Stimulated activated naive CD4-positive, alpha-beta T cell (primary cell): ENCODE measurements at regions not wholly inside any gene's neighbourhood (a gene's known extent, or its start where the extent isn't known, plus 50 kb on each side); places are given as distances from the start of the nearest gene placed in this dataset.
"Not testable (repeated sequence)": the region's sequence is repeated elsewhere in the genome, so short reads cannot be mapped to it uniquely, and the experiment has no call there.

Source experiments
- DNase-seq, 6 experiments: peaks; one replicate each; lab custom pipeline; 2025; lab: John Stamatoyannopoulos, UW

DNA sequence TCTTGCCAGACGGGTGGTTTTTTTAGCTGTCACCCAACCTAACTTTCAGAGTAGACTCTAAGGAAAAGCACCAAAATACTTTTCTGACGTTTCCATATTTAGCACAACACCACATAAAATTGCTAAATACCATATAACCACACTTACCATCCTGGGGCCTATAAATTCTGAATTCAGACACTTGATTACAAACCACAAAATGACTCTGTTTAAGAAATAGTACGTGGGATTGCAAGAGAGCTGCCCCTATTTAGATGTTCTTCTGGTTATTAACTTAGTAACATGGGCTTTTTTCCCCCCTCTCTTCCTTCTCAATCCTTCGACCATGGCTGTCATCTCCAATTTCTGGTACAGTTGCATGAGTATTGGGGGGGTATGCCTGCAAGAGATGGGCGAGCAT, 287.7 kb downstream of the BMP4 start:
- no peak for DNase-seq

DNA sequence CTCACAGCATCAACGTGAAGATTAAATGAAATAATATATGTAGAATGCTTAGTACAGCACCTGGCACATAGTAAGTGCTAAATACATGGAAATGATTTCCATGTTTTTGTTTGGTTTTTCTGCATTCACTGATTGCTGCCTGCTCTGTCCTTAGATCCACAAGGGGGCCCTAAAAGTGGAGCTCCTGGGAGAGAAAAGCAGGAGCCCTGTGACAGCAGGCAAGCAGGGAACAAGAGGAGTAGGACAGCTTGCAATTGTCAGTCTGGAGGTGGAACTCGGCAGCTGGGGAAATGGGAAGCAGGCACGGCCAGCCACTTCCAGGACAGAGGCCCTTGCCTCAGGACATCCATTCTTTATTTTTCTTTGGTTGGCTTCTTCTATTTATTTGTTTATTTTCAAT, 292.9 kb downstream of the BMP4 start:
- no peak for DNase-seq

DNA sequence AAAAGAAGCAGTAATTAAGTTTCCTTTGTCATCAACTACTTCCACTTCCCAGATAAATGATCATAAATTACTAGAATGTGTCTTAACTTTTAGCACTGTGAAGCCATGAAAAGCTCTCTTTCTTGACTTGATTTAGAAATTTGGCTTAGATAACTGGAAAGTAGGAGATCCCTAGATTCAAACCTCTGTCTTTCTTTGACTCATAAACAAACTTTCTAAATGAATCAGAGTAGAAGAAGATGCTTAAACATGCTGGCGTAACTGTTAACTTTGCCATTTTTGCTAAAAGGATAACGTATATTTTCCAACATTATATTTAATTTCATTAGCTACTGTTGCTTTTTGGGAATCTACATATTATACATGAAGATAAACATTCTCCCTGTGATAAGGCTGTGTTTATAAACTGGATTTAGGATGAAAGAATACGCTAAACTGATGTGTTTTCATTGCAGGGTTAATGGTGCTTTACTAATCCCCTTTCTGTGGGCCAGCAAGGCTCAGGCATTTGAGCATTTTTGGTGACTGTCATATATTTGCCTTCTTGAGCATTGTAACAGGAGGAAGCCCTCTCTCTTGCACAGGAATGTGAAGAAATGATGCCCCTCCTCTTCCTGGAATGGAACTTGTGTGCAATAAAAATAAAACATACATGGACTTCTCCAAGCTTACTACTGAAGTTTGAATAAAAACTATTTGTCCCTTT, 301.4 kb downstream of the BMP4 start:
- no peak for DNase-seq

DNA sequence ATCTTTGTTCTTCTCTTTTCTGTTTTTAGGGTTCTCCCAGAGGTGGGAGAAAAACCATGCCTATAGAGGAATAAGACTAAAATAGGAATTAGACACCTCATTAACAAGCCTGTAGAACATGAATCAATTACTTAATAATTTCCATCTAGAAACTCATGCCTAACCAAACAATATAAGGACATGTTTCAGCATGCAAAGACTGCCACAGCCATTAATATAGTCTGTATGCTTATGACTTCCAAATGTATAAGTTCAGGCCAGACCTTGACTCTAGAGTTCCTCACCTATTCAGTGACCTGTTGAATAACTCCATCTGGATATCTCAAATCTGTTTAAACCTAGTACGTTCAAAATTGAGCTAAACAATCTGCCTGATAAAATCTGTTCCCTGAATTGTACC, 304.6 kb downstream of the BMP4 start:
- no peak for DNase-seq

DNA sequence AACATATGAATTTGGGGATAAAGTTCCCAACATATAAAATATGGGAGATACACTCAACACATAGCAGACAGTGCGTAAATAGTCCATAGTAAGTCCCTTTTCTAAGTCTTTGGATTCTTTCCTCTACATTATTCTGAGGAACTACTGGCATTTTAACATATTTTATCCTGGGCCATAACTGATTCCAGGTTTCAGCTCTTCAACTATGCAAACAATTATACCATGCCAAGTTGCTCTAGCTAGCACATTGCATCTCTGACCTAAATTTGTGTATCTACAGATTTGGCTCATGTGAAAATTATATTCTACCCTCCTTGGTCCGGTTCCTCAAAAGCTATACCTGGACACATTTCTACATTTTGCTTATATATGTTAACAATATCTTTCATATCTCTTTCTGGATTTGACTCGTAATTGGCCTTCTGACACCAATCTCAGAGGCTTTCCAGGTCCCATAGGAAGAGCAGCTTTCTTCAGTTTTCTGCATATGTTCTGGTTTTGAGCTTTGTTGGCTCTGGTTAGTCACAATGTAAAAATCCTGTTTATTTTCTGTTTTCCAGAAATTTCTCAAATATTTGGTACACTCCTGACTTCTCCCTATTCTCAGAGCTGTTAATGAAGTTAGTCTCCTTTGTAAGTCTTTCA, 305.4 kb downstream of the BMP4 start:
- DNase-seq = no peak

DNA sequence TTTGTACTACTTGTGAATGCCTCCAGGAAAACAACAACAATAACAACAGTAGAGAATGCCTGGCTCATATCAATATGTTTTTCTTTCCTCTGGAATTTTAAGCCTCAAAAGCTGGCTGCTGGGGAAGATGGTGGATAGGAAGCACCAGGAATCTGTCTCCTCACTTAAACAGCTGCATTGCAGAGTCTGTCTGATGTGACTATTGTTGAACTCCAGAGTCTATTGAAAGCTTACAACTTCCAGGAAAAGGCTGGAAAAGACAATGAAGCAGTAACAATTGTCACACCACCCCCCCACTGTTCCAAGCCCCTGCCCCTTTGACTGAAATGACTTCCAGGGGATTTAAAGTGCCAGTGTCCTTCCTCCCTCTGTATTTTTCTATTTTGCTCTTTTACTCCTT, 309.7 kb downstream of the BMP4 start:
- DNase-seq = no peak

DNA sequence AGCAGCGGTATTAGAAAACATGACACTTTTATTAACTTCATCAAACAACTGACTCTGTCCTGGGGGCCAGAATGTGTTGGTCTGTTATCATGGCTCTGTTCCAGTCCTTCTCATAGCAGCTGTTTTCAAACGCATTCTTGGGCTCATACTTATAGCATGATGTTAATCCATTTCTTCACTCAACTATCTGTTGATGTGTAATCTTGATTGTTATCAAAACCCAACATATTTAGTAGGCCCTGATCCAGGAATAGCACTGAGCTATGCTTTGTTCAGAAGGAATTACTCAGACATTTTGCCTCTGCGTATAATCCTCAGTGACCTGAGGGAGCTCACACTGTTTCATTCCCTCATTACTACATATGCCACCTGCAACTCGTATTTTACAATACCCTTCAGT, 315.9 kb downstream of the BMP4 start:
- DNase-seq = no peak

DNA sequence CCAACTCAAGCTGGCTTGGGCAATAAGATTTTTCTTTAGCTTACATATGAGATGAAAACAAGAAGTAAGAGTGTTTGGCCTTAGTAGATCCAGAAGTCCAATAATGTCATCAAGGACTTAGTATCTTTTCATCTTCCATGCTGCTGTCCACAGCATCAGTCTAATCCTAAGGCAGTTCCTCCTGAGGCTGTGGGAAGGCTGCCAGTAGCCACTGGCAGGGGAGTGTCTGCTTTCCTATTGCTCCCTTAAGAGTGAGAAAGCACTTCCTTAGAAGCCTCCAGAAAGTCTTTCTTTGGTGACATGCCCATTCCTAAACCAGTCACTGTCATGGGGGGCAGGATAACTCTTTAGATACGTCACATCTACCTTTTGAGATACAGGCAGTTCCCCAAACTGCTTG, 317.7 kb downstream of the BMP4 start:
- no peak for DNase-seq

DNA sequence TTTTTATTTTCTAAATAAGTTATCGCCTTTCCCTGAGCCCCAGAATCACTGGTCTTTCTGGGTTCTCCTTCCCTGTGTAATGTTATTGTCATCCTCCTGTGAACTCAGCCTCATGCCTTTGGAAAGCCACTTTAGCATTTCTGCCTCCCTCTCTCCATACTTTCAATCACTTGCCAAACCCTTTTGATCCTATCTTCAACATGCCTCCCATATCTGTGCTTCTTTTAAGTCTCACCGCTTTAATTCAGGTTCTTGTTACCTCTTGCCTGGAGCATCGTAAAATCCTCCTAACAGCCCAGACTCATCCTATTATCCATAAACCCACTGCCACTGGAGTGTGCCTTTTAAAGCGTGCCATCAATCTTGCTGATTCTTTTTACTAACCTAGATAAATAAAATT, 321.8 kb downstream of the BMP4 start:
- no peak for DNase-seq

DNA sequence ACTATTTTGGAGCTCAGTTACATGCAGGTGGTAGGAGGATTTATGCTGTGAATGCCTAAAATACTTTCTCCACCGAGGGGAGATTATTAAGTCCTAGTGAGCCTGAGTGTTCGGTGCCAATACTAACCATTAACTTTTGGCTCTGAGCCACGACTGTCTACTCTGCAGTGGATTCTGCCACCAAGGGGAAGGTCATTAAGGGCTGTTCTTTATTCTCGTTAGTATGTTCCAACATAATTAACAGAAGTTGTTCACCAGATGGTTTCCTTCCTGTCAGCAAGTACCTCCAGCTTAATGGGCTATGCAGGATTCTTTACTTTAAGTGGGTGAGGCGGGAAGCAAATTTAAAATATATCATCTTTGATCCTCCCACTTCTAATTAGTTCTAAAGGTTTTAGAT, 326.3 kb downstream of the BMP4 start:
- no peak for DNase-seq

DNA sequence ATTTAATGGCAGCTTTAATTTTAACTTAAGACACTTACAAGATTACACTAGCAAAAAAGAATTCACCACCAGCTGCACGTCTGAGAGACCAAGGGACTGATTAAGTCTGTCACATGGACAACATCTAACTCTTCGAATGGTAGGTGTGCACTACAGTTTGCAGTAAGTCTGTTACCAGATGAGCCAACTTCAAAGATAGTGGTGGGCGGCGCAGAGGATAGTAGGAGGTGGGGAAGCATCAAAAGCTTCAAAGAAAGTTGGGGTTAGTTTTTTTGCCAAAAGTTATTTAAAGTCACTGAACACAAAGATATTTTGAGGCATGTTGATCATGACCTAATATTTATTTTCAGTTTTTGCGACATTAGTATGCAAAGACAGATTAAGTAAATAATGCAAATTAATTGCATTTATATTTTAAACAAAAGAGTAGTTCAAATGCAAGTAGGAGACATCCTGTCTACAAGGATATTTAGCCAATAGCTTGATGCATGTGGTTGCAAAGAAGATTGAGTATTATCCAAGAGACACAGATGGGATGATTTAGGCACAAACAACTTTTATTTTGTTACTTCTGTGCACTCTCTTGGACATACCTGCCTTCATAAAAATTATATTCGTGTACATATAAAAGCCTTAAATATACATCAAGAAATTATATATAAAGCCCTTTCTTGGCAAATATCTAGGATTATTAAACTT, 327.7 kb downstream of the BMP4 start:
- DNase-seq = no peak

DNA sequence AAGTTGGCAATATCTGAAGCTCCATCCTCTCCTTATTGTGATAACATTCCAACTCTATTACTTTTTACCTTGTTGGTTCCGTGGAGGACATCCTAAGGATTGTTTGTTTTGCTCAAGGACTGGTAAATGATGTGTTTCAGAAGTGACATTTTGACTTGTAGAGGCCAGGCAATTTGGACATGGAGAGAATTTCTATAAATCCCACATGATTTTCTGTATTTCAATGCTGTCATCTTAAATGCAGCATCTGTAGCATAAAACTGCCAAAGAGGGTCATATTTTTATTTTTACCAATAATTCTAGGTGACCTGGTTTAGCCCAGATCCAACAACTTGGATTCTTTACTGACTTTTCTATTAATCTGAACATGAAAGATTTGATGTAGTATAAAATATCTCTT, 328.4 kb downstream of the BMP4 start:
- DNase-seq = no peak

DNA sequence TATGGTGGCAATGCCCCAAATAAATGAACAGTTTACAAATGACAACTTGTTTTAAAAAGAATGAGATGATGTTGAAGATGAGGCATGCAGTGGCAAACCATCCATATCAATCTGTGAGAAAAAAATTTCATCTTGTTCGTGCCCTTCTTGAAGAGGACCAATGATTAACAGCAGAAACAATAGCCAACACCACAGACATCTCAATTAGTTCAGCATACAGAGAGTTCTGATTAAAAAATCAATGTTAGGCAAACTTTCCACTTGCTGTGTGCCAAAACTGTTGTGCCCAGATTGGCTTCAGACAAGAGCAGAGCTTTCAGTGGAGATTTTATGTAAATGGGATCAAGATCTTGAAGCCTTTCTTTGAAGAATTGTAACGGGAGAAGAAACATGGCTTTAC, 329.9 kb downstream of the BMP4 start:
- no peak for DNase-seq

DNA sequence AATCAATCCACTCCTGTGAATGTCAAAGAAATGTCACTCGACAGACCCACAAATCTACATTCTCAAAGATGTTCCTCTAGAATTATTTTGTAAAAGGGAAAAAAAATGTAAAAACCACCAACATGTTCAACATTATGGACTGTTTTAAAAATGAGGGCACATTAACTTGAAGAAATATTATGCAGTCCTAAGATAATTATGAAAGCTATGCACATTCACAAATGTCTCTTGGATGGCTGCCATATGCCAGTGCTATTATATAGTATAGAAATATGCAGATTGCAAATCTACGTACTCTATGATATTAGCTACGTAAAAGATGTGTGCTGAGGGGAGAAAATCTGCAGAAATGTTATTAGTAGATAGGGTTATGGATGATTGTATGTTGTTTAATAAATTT, 334.2 kb downstream of the BMP4 start:
- no peak for DNase-seq

DNA sequence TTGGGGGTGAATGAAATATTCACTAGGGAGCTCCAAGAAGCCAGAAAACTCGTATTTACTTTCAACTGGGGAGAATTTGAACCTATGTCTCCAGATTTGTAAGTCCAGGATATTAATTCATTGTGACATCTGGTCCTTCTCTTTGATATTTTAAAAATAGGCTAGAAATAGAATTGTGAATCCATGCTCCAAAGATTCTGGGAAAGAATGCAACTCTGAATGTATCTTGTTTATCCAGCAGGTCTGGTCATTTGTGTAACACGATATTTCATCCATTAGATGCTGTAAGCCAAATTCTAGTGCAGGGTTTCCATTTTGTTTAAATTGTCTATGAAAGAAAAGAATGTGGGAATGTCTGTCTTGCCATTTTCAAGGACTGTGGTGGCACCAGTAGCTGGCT, 334.7 kb downstream of the BMP4 start:
- DNase-seq = no peak

DNA sequence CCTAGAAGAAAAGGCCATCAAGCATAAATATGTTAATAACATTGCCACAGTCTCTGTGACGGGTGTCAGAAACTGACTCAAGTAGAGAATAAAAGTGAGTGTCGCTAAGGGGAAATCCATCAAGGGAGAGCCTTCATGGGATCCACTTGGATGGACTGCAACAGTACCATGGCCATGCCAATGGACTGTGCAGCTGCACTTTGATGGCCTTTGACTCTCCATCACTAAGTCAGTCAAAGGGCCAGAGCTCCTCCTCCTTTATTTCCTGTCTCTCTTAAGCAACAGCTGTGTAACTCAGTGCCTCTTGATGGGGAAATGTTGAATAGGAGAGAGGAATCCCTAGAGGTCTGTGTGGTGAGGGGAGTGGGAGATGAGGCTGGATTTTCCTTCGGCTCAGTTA, 335.2 kb downstream of the BMP4 start:
- DNase-seq = no peak

DNA sequence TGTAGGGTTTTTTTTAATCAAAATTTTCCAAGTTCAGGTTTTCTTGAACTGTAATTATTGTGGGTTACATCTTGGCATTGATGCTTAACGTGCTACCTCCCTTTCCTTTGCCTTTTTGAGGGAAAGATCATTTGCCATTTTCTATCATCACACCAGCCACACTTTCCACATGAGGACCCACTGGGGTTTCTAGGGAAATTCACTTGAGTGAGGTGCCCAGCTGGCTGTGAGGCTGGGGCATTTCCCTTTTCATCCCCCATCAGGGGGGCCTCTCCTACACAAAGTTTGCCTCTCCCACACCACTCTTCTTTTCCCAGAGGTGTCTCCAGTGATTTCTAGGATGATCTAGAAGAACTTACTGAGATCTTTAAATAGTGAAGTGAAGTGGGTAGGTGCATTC, 335.7 kb downstream of the BMP4 start:
- no peak for DNase-seq

DNA sequence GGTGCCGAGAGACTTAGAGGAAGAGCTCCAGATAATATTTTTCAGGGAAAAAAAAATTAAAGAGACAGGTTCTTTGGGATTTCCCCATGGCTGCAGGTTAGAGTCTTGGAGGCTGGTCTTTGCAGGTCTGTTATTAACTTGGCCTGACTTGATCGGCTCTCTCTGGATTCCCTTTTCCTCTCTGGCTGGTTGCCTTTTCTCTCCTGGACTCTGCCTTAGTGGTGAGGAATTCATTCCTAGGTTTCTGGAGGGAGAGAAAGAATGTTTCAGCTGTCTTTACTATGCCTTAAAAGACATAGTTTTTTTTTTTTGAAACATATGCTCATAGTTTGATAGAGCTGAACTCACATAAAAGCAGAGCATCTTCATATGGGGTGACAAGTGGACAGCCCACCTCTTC, 336.3 kb downstream of the BMP4 start:
- DNase-seq = no peak

DNA sequence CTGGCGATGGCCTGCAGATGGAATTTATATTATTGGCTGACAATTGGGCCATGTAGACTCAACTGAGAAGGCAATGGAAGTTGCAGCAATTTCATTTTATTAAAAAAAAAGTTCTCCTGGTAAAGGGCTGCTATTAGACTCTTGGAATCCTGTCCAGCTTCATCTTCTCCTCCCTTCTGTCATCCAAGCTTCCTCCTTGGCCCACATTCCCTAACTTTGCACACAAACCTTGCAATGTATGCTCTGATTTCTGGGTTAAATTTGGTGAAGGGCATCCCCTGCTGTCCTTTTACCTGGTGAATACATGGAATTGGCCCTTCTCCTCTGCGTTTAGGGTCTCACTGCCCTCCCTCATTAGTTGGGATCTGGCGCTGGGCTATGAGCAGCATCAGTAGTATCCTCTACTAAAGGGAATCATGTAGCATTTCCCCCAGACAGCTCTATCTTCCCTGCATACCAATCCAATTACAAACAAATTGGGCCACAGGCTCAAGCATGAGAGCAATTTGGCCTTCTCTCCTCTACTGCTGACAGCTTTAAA, 336.9 kb downstream of the BMP4 start:
- no peak for DNase-seq

DNA sequence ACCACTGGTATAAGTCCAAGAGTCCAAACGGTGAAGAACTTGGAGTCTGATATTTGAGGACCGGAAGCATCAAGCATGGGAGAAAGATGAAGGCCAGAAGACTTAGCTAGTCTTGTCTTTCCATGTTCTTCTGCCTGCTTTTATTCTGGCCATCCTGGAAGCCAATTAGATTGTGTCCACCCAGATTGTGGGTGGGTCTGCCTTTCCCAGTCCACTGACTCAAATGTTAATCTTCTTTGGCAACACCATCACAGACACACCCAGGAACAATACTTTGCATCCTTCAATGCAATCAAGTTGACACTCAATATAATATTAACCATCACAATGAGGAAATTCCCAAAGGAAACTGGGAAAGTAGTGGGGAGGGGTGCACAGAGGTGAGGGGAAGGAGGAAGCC, 340.1 kb downstream of the BMP4 start:
- DNase-seq = not testable (repeated sequence)

DNA sequence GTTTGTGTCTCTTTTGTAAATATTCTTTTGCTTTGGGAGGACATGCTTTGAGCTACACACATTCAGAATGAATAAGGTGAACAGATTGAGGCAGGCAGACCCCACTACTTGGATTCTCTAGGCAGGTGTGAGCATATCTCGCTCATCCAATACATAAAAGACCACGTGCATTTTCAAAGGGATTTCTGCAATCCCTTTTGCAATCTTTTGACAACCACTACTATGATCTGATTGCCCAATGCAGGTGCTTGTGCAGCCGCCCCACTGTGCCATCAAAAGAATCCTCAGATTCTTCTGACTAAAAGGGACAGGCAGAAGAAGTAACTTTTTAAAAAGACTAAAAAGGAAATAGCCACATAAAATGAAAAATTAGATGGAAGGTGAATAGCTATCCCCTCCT, 341.4 kb downstream of the BMP4 start:
- no peak for DNase-seq

DNA sequence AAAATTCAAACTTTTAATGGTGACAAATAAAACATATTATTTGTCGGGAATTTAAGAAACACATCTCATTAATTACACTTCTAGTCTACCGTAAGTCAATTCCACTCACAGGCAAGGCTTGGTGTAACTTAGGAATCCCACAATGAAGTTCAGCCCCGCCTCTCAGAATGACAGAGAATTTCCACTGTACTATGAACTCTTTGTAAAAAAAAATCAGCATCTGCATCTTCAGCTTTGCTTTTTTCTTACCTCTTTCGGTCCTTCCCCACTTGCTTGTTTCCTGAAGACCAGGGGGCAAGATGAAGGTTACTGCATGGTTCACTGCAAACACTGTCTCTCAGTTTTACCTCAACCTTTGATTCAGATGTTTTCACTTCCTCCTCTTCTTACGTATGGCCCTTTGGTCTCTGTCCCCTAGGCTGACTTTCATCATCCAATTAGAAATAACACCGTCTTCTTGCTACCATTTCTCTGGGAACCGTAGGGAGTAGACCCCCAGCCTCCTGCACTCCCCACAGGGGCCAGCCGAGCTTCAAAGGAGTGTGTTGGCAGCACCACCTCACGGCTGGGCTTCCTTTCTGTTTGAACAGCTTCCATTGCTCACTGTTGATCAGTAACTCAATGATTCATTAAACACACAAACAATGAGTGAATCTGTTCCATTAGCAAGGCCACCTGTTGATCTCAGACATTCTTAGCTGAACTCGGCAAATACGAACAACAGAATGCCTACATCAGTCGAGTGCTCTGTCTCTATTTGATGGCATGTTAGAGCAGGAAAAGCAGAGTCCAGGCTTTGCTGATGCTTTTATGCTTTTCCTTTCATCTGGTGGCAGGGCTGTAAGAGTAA, 343.0 kb downstream of the BMP4 start:
- DNase-seq = no peak
